ENCODE measurements at regions not wholly inside any gene's neighbourhood (a gene's known extent, or its start where the extent isn't known, plus 50 kb on each side); places are given as distances from the start of the nearest gene placed in this dataset.

DNA sequence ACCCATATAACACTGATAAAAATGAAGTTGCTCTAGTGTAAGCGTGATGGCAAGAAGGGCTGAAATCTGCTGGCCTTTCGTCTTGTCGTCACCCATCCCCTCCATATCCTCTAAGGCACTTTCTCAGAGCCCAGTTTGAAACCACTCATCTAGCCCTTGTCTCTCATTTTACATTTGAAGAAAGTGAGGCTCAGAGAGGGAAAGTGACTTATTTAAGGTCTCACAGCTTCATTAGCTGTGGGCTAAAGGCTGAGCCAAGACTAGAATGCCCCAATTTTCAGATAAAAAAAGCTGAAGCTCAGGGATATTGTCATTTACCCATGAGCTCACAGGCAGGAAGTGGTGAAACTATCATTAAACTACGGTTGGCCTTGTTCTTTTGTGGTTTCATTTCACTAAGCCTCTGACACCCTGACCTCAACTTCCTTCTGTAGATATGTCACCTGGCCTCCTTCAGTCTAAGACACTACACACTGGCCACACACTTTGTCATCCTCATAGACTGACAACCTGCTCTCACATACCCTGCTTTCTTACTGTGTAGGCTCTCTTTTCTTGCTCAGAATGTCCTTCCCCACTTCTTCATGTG, 176.7 kb upstream of the DMAC1 start:
- no peak overlapping the region for H3K4me3 ChIP-seq
- H3K9me3 ChIP-seq = no peaks in the 10 kb centered on the region
- no peaks in the 10 kb centered on the region for H3K4me1 ChIP-seq
- TF ChIP-seq POLR2A (IDR thresholded peaks at IDR 0.05) = no peak
- no peak for TF ChIP-seq POLR2AphosphoS5 (IDR thresholded peaks at IDR 0.05)
- TF ChIP-seq, protein P1, sequence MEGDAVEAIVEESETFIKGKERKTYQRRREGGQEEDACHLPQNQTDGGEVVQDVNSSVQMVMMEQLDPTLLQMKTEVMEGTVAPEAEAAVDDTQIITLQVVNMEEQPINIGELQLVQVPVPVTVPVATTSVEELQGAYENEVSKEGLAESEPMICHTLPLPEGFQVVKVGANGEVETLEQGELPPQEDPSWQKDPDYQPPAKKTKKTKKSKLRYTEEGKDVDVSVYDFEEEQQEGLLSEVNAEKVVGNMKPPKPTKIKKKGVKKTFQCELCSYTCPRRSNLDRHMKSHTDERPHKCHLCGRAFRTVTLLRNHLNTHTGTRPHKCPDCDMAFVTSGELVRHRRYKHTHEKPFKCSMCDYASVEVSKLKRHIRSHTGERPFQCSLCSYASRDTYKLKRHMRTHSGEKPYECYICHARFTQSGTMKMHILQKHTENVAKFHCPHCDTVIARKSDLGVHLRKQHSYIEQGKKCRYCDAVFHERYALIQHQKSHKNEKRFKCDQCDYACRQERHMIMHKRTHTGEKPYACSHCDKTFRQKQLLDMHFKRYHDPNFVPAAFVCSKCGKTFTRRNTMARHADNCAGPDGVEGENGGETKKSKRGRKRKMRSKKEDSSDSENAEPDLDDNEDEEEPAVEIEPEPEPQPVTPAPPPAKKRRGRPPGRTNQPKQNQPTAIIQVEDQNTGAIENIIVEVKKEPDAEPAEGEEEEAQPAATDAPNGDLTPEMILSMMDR (IDR thresholded peaks at IDR 0.05) = no peak
- no peak for TF ChIP-seq EP300 (IDR thresholded peaks at IDR 0.05)
- no peak overlapping the region for H3K27ac ChIP-seq
- ATAC-seq = no peak
- no peaks in the 10 kb centered on the region for H3K27me3 ChIP-seq
- WGBS, 2 donors (ENCODE audit: low coverage in 1 of 2) = 61 to 73% methylated on average over 3 to 4 of the region's 4 CpGs
- no peaks in the 10 kb centered on the region for H3K36me3 ChIP-seq

DNA sequence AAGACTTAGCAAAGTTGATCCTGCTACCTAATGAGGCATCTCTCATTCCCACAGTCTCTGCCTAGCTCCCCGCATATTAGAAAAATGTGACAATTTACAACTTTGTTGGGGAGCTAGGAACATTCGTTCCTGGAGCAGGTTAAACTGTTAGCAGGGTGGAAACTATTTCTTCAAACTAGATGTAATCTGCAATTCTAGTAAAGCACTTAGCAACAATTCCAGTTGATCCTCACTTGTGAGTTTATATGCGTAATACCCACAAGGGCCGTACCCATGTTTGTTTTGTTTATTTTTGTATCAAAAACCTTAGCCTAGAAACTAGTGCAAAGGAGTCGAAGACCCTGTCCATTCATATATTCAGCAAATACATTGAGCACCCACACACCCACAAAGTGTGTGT, 175.8 kb upstream of the DMAC1 start:
- no peak for TF ChIP-seq POLR2AphosphoS5 (IDR thresholded peaks at IDR 0.05)
- TF ChIP-seq, protein P1 (IDR thresholded peaks at IDR 0.05) = no peak
- no peak for TF ChIP-seq POLR2A (IDR thresholded peaks at IDR 0.05)
- no peak for TF ChIP-seq EP300 (IDR thresholded peaks at IDR 0.05)

DNA sequence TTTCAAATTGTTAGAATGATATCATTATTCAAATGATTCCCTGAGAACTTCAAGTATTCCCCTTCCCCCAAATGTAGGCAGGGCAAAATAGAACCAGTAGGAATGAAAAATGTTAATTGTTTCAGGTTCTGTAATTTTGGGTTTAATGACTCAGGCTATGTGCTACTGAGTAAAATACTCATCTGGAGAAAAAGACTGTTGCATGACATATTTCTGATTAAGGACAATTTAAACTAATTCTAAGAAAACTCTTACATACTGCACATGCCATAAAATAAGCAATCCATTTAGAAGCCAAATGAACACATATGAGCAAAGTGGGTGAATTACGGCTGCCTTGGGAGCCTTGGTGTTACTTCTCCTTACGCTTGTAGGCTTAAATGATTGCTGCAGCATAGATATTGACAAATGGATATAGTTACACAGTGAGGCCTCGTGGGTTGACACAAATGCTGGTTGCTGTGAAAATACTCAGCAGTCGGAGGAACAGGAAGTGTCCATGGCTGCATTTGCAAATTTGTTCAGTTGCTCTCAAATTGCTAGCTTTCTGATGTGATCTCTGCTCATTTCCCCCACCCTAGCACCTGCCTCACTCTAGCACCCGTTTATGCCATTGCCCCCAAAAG, 174.9 kb upstream of the DMAC1 start:
- no peak overlapping the region for H3K4me3 ChIP-seq
- no peak for ATAC-seq
- TF ChIP-seq EP300 (IDR thresholded peaks at IDR 0.05) = no peak
- H3K36me3 ChIP-seq = no peaks in the 10 kb centered on the region
- H3K4me1 ChIP-seq = no peaks in the 10 kb centered on the region
- no peaks in the 10 kb centered on the region for H3K9me3 ChIP-seq
- no peaks in the 10 kb centered on the region for H3K27me3 ChIP-seq
- WGBS, 2 donors (ENCODE audit: low coverage in 1 of 2) = 72 to 75% methylated on average over 5 of the region's 5 CpGs
- no peak overlapping the region for H3K27ac ChIP-seq

More for the DNA sequence above, 175.8 kb upstream of the DMAC1 start:
- H3K9me3 ChIP-seq = no peaks in the 10 kb centered on the region
- no peaks in the 10 kb centered on the region for H3K36me3 ChIP-seq
- no peak overlapping the region for H3K4me3 ChIP-seq
- no peaks in the 10 kb centered on the region for H3K4me1 ChIP-seq
- 85 to 89% methylated on average over 4 to 5 of the region's 5 CpGs for WGBS, 2 donors (ENCODE audit: low coverage in 1 of 2)
- no peak overlapping the region for H3K27ac ChIP-seq
- no peak for ATAC-seq
- H3K27me3 ChIP-seq = no peaks in the 10 kb centered on the region

DNA sequence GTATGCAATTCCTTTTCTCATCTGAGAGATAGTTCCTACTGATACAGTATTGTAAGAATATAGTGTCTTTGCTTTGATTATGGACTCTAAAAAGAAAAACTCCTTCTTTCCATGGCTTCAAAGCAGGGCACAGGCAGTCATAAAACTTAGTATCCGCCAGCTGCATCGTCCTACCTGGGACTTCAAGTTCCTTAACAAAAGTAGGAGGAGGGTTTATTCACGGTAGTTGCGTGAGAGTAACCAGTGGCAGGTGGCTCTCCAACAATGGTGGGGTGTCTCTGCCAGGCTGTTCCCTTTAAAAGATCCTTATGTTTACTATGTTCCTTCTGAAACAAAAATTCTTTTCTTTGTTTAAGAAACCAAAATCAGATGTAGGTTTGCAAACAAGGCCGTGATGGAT, 173.5 kb upstream of the DMAC1 start:
- WGBS, 2 donors (ENCODE audit: low coverage in 1 of 2) = 80 to 95% methylated on average over 5 of the region's 5 CpGs
- TF ChIP-seq POLR2A (IDR thresholded peaks at IDR 0.05) = no peak
- TF ChIP-seq, protein P1 (IDR thresholded peaks at IDR 0.05) = no peak
- TF ChIP-seq POLR2AphosphoS5 (IDR thresholded peaks at IDR 0.05) = no peak
- no peak for TF ChIP-seq EP300 (IDR thresholded peaks at IDR 0.05)
- no peaks in the 10 kb centered on the region for H3K4me1 ChIP-seq
- no peak overlapping the region for H3K4me3 ChIP-seq
- no peaks in the 10 kb centered on the region for H3K27me3 ChIP-seq
- no peak for ATAC-seq
- H3K27ac ChIP-seq = no peak overlapping the region
- H3K36me3 ChIP-seq = no peaks in the 10 kb centered on the region
- no peaks in the 10 kb centered on the region for H3K9me3 ChIP-seq

DNA sequence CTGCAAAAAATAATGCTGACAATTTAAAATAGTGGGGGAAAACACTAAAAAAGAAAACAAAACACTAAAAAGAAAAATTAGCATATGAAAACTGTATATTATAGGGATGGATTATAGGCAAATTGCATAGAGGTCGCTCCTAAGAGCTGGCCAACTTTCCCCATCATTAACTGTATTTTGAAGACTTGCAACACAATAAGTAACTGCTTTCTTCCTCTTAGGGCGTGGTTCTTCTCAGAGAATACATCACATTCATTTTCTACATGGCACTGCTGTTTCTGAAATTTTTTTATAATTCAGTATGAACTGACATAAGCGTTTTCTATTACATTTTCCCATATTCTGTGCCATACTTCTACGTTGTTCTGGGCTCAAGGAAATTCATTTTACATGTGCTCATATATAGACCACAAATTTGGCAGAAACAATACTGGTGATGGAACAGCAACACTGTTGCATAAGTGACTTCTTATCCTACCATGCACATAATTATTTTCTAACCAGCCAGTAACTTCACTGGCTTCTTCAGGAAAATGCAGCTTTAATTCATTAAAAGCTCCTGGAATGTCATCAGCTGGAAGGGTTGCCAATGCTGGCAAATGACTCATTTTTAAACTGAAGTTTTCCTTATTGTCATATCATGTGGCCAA, 171.2 kb upstream of the DMAC1 start:
- no peaks in the 10 kb centered on the region for H3K36me3 ChIP-seq
- no peak overlapping the region for H3K4me3 ChIP-seq
- H3K27me3 ChIP-seq = no peaks in the 10 kb centered on the region
- no peaks in the 10 kb centered on the region for H3K9me3 ChIP-seq
- H3K27ac ChIP-seq = no peak overlapping the region
- ATAC-seq = no peak
- no peaks in the 10 kb centered on the region for H3K4me1 ChIP-seq
- 70 to 77% methylated on average over 4 of the region's 4 CpGs for WGBS, 2 donors (ENCODE audit: low coverage in 1 of 2)
- TF ChIP-seq, protein P1 (IDR thresholded peaks at IDR 0.05) = no peak
- TF ChIP-seq POLR2A (IDR thresholded peaks at IDR 0.05) = no peak
- no peak for TF ChIP-seq EP300 (IDR thresholded peaks at IDR 0.05)
- no peak for TF ChIP-seq POLR2AphosphoS5 (IDR thresholded peaks at IDR 0.05)

All from gastroesophageal sphincter (tissue), 4 donors.